Thyroid gland (tissue), 4 donors: ENCODE measurements at regions not wholly inside any gene's neighbourhood (a gene's known extent, or its start where the extent isn't known, plus 50 kb on each side); places are given as distances from the start of the nearest gene placed in this dataset.

ENCODE experiments used
- DNase-seq, 2 donors: peaks; one replicate each; pipeline ENCODE4 v3.0.0-alpha.2; 2019
- H3K27ac ChIP-seq, 3 donors: fragments of 200-600 bp; sonication (generic); 1 replicate in 2 of 3; 2 replicates in 1 of 3; pipeline ENCODE4 v1.5.1; 2016 to 2019; ENCODE audit warnings: mild to moderate bottlenecking in 1 of 3, moderate library complexity in 1 of 3
- H3K27me3 ChIP-seq: fragments of 200-600 bp; sonication (generic); one replicate; pipeline ENCODE4 v1.5.1; 2019
- H3K36me3 ChIP-seq, 2 donors: fragments of 200-600 bp; sonication (generic); one replicate each; pipeline ENCODE4 v1.5.1; 2016 to 2019
- H3K4me1 ChIP-seq, 2 donors: fragments of 200-600 bp; sonication (generic); one replicate each; pipeline ENCODE4 v1.5.1; 2017 to 2019
- H3K4me3 ChIP-seq, 3 donors: fragments of 200-600 bp; sonication (generic); replicated peaks in 1 of 3; 1 replicate in 2 of 3; 2 replicates in 1 of 3; pipeline ENCODE4 v1.5.1; 2016; ENCODE audit warnings: mild to moderate bottlenecking in 1 of 3
- H3K9me3 ChIP-seq: fragments of 200-600 bp; sonication (generic); one replicate; pipeline ENCODE4 v1.5.1; 2017
- POLR2A ChIP-seq, 2 donors: fragments of 450-650 bp; IDR thresholded peaks; one replicate each; pipeline ENCODE4 v1.6.1; 2017; ENCODE audit warnings: antibody characterized with exemption in 2 of 2, mild to moderate bottlenecking in 2 of 2, moderate library complexity in 1 of 2
- WGBS, 2 donors: methylation state at CpG; one replicate each; pipeline ENCODE4 v1.1.5; 2017; 5-methylcytosine and 5-hydroxymethylcytosine counted together
- intact Hi-C: fragments of 100-400 bp; cut with DNase I; formaldehyde crosslinking; loops from one replicate; pipeline ENCODE4 v1.15.1; 2023
- TF ChIP-seq, protein P1 (sequence below), 6 experiments: fragments of 200-600 bp in 3 of 6; fragments of 450-650 bp in 3 of 6; sonication (generic) in 3 of 6; IDR thresholded peaks; one replicate each; pipeline ENCODE4 v1.5.1; 2016 to 2019; ENCODE audit warnings: antibody characterized with exemption in 6 of 6, mild to moderate bottlenecking in 2 of 6, inconsistent platforms in 1 of 6, moderate library complexity in 1 of 6

DNA sequence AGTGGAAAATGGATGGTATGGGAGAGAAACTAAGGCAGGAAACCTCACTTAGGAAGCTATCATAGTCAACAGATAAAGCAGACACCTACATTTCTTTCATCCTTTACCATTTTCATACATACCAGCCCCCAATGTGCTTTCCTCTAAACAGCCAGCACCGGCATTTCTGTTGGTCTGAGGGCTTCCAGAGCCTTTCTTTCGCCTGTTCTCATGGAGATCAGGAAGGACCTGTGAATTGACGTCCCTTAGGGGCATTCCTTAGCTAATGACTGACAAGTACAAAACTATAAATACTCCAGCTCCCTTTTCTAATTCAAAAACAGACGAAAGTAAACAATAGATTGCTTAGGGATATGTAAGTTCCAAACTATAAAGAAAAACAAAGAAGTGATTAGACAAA, 215.5 kb upstream of the CNKSR2 start:
- Histone ChIP-seq H3K4me3 (no peak overlapping the region), H3K36me3 (no peaks in the 10 kb centered on the region), H3K9me3 (no peaks in the 10 kb centered on the region), H3K27me3 (no peaks in the 10 kb centered on the region), H3K27ac (no peak overlapping the region), H3K4me1 (no peaks in the 10 kb centered on the region)
- 57 to 58% methylated on average over 4 of the region's 4 CpGs for WGBS, 2 donors
- TF ChIP-seq POLR2A (IDR thresholded peaks at IDR 0.05): no peak
- TF ChIP-seq, protein P1, sequence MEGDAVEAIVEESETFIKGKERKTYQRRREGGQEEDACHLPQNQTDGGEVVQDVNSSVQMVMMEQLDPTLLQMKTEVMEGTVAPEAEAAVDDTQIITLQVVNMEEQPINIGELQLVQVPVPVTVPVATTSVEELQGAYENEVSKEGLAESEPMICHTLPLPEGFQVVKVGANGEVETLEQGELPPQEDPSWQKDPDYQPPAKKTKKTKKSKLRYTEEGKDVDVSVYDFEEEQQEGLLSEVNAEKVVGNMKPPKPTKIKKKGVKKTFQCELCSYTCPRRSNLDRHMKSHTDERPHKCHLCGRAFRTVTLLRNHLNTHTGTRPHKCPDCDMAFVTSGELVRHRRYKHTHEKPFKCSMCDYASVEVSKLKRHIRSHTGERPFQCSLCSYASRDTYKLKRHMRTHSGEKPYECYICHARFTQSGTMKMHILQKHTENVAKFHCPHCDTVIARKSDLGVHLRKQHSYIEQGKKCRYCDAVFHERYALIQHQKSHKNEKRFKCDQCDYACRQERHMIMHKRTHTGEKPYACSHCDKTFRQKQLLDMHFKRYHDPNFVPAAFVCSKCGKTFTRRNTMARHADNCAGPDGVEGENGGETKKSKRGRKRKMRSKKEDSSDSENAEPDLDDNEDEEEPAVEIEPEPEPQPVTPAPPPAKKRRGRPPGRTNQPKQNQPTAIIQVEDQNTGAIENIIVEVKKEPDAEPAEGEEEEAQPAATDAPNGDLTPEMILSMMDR (IDR thresholded peaks at IDR 0.05): no peak
- intact Hi-C loops: no loop called here
- DNase-seq: no peak

DNA sequence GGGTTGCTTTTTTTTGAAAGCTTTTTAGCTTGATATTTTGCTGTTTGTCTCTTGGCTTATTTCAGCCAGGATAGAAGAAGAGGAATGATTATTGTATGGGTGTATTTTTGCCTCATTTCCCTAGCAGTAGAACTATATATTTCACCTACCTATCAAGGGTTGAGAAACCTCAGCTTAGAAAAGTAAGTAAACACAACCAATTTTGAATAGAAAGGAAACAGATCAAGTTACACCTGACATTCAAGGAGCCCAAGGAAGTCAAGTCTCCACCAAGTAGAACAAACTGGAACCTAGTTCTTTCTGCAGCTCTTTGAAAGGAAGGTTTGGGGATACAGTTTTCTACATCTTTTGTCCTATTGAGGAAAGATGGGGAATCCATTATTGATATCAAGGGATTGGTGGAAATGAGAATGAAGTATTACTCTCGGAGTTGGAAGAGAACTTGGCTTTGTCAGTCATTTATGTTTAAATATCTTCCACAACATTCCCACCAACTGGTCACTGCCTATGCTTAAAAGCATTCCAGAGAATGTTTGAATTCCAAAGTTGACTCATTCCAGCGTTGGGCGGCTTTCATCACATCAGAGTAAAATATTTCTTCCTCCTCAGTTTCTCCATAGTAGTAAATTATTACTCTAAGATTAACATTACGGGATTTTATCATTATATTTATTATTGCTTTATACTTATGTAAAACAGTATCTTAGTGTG, 207.8 kb upstream of the CNKSR2 start:
- Histone ChIP-seq H3K4me1 (no peaks in the 10 kb centered on the region), H3K27ac (no peak overlapping the region), H3K27me3 (no peaks in the 10 kb centered on the region), H3K36me3 (no peaks in the 10 kb centered on the region), H3K9me3 (no peaks in the 10 kb centered on the region), H3K4me3 (no peak overlapping the region)
- intact Hi-C loops: no loop called here
- no peak for DNase-seq
- TF ChIP-seq, protein P1 (IDR thresholded peaks at IDR 0.05): no peak
- no peak for TF ChIP-seq POLR2A (IDR thresholded peaks at IDR 0.05)
- 48 to 53% methylated on average over 4 of the region's 4 CpGs for WGBS, 2 donors

DNA sequence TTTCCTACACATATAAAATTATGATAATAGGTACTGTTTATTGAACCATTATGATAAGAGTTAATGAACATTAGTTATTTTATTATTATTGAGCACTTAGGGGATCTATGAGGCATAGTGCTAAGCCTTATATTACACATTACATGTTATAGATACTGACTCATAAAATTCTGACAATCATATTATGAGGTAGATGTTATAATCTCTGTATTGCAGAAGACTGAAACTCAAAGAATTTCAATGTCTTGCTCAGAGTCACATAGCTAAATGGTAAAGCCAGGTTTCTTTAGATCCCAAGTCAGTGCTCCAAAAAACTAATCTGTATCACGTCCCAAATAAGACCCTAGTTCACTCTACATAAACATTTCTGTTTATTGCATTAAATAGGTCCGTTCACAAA, 207.2 kb upstream of the CNKSR2 start:
- no peak for DNase-seq
- H3K36me3 ChIP-seq: no peaks in the 10 kb centered on the region
- H3K9me3 ChIP-seq: no peaks in the 10 kb centered on the region
- intact Hi-C loops: no loop called here
- TF ChIP-seq, protein P1 (IDR thresholded peaks at IDR 0.05): no peak
- TF ChIP-seq POLR2A (IDR thresholded peaks at IDR 0.05): no peak
- no peak overlapping the region for H3K4me3 ChIP-seq
- H3K27ac ChIP-seq: no peak overlapping the region
- no peaks in the 10 kb centered on the region for H3K27me3 ChIP-seq
- 66 to 82% methylated on average over 2 of the region's 2 CpGs for WGBS, 2 donors
- no peaks in the 10 kb centered on the region for H3K4me1 ChIP-seq

DNA sequence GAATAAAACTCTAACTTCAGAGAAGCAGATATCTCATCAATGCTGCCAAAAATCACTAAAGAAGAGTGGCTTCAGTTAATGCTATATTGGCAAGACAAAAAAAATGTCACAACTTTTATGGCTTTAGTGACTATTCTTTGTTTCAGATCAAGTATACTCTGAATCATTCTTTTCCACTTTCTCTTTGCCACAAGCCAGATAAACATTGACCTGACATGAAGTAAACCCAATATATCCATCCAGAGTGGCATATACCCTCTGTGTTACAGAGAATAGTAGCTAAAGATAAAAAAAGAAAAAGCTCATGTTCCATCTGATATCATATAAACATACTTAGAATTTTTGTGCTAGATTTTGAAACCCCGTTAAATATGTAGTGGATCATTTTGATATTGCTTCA, 206.7 kb upstream of the CNKSR2 start:
- intact Hi-C loops: no loop called here
- no peak for TF ChIP-seq POLR2A (IDR thresholded peaks at IDR 0.05)
- TF ChIP-seq, protein P1 (IDR thresholded peaks at IDR 0.05): no peak
- Histone ChIP-seq H3K36me3 (no peaks in the 10 kb centered on the region), H3K4me1 (no peaks in the 10 kb centered on the region), H3K27ac (no peak overlapping the region), H3K4me3 (no peak overlapping the region), H3K27me3 (no peaks in the 10 kb centered on the region), H3K9me3 (no peaks in the 10 kb centered on the region)
- 95 to 96% methylated on average over 1 of the region's 1 CpG for WGBS, 2 donors
- DNase-seq: no peak

DNA sequence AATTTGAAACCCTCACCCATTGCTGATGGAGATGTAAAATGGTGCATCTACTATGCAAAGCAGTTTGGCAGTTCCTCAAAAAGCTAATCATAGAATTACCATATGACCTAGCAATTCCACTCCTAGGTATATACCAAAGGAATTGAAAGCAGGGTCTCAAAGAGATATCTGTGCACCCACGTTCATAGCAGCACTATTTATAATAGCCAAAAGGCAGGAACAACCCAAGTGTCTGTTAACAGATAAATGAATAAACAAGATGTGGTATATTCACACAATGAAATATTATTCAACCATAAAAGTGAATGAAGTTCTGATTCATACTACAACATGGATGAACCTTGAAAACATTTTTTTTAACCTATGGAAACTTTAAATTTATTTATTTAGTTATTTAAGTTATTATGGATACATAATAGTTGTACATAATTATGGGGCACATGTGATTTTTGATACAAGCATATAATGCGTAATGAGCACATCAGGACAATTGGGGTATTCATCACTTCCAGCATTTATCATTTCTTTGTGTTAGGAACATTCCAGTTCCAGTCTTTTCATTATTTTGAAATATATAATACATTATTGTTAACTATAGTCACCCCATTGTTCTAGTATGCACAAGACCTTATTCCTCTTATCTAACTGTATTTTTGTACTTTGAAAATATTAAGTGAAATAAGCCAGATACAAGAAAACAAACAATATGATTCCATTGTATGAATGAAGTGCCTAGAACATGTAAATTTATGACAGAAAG, 205.6 kb upstream of the CNKSR2 start:
- H3K27me3 ChIP-seq: no peaks in the 10 kb centered on the region
- no peak overlapping the region for H3K27ac ChIP-seq
- intact Hi-C loops: no loop called here
- TF ChIP-seq, protein P1 (IDR thresholded peaks at IDR 0.05): no peak
- no peak for TF ChIP-seq POLR2A (IDR thresholded peaks at IDR 0.05)
- H3K4me3 ChIP-seq: no peak overlapping the region
- no peaks in the 10 kb centered on the region for H3K9me3 ChIP-seq
- H3K4me1 ChIP-seq: no peaks in the 10 kb centered on the region
- no peaks in the 10 kb centered on the region for H3K36me3 ChIP-seq
- 71 to 84% methylated on average over 2 of the region's 2 CpGs for WGBS, 2 donors
- no peak for DNase-seq
